HG03432 (cell line): ENCODE measurements at regions not wholly inside any gene's neighbourhood (a gene's known extent, or its start where the extent isn't known, plus 50 kb on each side); places are given as distances from the start of the nearest gene placed in this dataset.

Experiments used
- ATAC-seq: cut with Tn5 transposase; IDR thresholded peaks from one replicate; pipeline ENCODE4 v1.9.1; 2021; ENCODE audit warnings: mild to moderate bottlenecking, moderate library complexity; ENCODE audit not compliant: unreplicated experiment

- no peak for ATAC-seq
Observed at GRCh38 chr5:36355516-36355915, 53.8 kb upstream of the RANBP3L start.

GRCh38 chr5:36356915-36357314, 55.2 kb upstream of the RANBP3L start:
- no peak for ATAC-seq

- ATAC-seq: no peak
Observed at GRCh38 chr5:36357391-36357975, 55.8 kb upstream of the RANBP3L start.

- ATAC-seq: no peak
Observed at GRCh38 chr5:36359267-36359666, 57.6 kb upstream of the RANBP3L start.

GRCh38 chr5:36360307-36360706, 58.6 kb upstream of the RANBP3L start:
- no peak for ATAC-seq

GRCh38 chr5:36363101-36363500, 61.4 kb upstream of the RANBP3L start:
- no peak for ATAC-seq

- no peak for ATAC-seq
Observed at GRCh38 chr5:36363744-36364143, 62.0 kb upstream of the RANBP3L start.

- ATAC-seq: no peak
Observed at GRCh38 chr5:36364473-36364872, 62.8 kb upstream of the RANBP3L start.

GRCh38 chr5:36365896-36366295, 64.2 kb upstream of the RANBP3L start:
- no peak for ATAC-seq

GRCh38 chr5:36366883-36367282, 65.2 kb upstream of the RANBP3L start:
- no peak for ATAC-seq

GRCh38 chr5:36367524-36367923, 65.8 kb upstream of the RANBP3L start:
- ATAC-seq: no peak

GRCh38 chr5:36369219-36369690, 67.6 kb upstream of the RANBP3L start:
- no peak for ATAC-seq

GRCh38 chr5:36370073-36370472, 68.4 kb upstream of the RANBP3L start:
- ATAC-seq: no peak

GRCh38 chr5:36371366-36371765, 69.7 kb upstream of the RANBP3L start:
- ATAC-seq: no peak

GRCh38 chr5:36373527-36374086, 71.9 kb upstream of the RANBP3L start:
- no peak for ATAC-seq

- ATAC-seq: no peak
Observed at GRCh38 chr5:36374266-36374862, 72.7 kb upstream of the RANBP3L start.

- ATAC-seq: no peak
Observed at GRCh38 chr5:36377192-36377591, 75.5 kb upstream of the RANBP3L start.

GRCh38 chr5:36378551-36378950, 76.8 kb upstream of the RANBP3L start:
- ATAC-seq: no peak

GRCh38 chr5:36382890-36383289, 81.2 kb upstream of the RANBP3L start:
- no peak for ATAC-seq

- no peak for ATAC-seq
Observed at GRCh38 chr5:36383942-36384341, 82.2 kb upstream of the RANBP3L start.

- ATAC-seq: no peak
Observed at GRCh38 chr5:36384845-36385244, 83.1 kb upstream of the RANBP3L start.

GRCh38 chr5:36385495-36385894, 83.8 kb upstream of the RANBP3L start:
- ATAC-seq: no peak

GRCh38 chr5:36388288-36388687, 86.6 kb upstream of the RANBP3L start:
- ATAC-seq: no peak
